ENCODE measurements at regions not wholly inside any gene's neighbourhood (a gene's known extent, or its start where the extent isn't known, plus 50 kb on each side); places are given as distances from the start of the nearest gene placed in this dataset.

DNA sequence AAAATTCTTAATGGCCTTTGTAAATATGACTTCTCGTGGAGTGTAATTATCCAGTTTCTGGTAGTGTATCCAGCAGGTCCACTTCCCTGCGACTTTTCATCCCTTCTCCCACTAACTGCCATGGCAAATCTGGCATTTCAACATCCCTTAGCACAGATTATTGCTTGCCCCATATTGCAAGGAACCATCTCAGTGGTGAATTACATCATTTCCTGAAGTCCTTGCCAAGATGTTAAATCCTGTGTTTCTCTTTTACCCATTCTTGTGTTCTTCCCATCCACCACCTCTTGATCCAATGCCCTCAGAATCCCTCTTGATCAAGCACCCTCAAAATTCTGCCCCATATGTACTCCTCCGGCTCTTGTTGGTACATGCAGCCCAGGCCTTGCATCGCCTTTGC is 88.1 kb upstream of the ZNF81 start:
- TF ChIP-seq, protein P1, sequence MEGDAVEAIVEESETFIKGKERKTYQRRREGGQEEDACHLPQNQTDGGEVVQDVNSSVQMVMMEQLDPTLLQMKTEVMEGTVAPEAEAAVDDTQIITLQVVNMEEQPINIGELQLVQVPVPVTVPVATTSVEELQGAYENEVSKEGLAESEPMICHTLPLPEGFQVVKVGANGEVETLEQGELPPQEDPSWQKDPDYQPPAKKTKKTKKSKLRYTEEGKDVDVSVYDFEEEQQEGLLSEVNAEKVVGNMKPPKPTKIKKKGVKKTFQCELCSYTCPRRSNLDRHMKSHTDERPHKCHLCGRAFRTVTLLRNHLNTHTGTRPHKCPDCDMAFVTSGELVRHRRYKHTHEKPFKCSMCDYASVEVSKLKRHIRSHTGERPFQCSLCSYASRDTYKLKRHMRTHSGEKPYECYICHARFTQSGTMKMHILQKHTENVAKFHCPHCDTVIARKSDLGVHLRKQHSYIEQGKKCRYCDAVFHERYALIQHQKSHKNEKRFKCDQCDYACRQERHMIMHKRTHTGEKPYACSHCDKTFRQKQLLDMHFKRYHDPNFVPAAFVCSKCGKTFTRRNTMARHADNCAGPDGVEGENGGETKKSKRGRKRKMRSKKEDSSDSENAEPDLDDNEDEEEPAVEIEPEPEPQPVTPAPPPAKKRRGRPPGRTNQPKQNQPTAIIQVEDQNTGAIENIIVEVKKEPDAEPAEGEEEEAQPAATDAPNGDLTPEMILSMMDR (conservative IDR thresholded peaks at IDR 0.05 in 1 of 2, IDR thresholded peaks at IDR 0.05 in 1 of 2; ENCODE audit: low read depth in 1 of 2, low read length in 2 of 2) = no peak
- no peak for TF ChIP-seq EZH2 (IDR thresholded peaks at IDR 0.05; ENCODE audit: low read length, missing control alignments)
